GM10248 (cell line): ENCODE measurements at regions not wholly inside any gene's neighbourhood (a gene's known extent, or its start where the extent isn't known, plus 50 kb on each side); places are given as distances from the start of the nearest gene placed in this dataset.

Experiments
- CTCF ChIA-PET: fragments of 300-600 bp; sonication (Branson Sonifier 250); formaldehyde crosslinking; extraction: SDS; loops from one replicate; lab custom pipeline; 2021; ENCODE audit warnings: antibody characterized with exemption; lab: Yijun Ruan, JAX
- POLR2A ChIA-PET: fragments of 350-650 bp; sonication (Branson Sonifier 250); formaldehyde crosslinking; extraction: SDS; loops from one replicate; lab custom pipeline; 2020; ENCODE audit warnings: antibody characterized with exemption; lab: Yijun Ruan, JAX
- DNase-seq: peaks from one replicate; pipeline ENCODE4 v3.0.0; 2012; ENCODE audit errors: extremely low spot score
- TF ChIP-seq, protein P1 (sequence below): IDR thresholded peaks from 2 replicates; pipeline ENCODE4 v1.5.1; 2012; ENCODE audit warnings: mild to moderate bottlenecking, low read depth; ENCODE audit errors: extremely low read depth, missing control alignments, control extremely low read depth

DNA sequence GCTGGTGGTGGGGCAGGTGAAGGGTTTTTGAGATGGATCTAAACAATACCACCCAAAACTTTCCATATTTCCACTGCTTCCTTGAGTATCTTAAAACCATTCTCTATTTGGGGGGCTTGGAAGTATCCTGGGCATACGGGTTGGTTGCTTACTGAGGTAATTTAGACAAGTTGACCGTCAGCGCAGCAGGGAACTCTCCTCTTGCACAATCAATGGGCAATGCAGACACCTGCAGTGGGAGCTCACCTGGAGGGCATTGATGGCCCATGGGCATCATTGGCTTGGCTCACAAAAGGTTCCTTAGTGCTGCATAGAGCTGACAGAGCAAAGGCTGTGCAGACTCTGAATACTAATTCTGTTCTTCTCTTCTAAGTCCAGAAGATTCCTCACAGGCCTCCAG lies 101.5 kb downstream of the EPDR1 start:
- ChIA-PET POLR2A (no interaction called here), CTCF (no interaction called here)
- DNase-seq: no peak
- TF ChIP-seq, protein P1, sequence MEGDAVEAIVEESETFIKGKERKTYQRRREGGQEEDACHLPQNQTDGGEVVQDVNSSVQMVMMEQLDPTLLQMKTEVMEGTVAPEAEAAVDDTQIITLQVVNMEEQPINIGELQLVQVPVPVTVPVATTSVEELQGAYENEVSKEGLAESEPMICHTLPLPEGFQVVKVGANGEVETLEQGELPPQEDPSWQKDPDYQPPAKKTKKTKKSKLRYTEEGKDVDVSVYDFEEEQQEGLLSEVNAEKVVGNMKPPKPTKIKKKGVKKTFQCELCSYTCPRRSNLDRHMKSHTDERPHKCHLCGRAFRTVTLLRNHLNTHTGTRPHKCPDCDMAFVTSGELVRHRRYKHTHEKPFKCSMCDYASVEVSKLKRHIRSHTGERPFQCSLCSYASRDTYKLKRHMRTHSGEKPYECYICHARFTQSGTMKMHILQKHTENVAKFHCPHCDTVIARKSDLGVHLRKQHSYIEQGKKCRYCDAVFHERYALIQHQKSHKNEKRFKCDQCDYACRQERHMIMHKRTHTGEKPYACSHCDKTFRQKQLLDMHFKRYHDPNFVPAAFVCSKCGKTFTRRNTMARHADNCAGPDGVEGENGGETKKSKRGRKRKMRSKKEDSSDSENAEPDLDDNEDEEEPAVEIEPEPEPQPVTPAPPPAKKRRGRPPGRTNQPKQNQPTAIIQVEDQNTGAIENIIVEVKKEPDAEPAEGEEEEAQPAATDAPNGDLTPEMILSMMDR: no peak

DNA sequence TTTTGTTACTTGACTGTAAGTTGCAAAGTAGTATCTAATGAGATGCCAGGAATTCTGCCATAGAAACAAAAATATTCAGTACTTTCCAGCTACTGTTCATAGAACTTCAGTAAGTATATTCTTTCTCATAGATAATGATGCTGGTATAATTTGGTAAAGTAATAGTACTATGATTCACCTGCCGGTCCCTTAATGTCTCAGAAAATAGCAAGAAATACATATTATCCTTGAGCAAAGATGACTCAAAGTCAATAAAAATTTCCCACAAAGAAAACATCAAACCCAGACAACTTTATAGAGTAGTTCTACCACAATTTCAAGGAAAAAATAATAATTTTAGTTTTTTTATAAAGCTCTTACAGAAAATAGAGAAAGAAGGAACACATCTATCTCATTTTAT lies 105.4 kb downstream of the EPDR1 start:
- ChIA-PET CTCF (interaction anchor here (1.0 to 1.5 kb wide), 2 partner anchors 33 to 41 kb away, joined by 3 read pairs; no protein-coding TSS in a partner anchor), POLR2A (no interaction called here)
- TF ChIP-seq, protein P1: no peak
- no peak for DNase-seq

DNA sequence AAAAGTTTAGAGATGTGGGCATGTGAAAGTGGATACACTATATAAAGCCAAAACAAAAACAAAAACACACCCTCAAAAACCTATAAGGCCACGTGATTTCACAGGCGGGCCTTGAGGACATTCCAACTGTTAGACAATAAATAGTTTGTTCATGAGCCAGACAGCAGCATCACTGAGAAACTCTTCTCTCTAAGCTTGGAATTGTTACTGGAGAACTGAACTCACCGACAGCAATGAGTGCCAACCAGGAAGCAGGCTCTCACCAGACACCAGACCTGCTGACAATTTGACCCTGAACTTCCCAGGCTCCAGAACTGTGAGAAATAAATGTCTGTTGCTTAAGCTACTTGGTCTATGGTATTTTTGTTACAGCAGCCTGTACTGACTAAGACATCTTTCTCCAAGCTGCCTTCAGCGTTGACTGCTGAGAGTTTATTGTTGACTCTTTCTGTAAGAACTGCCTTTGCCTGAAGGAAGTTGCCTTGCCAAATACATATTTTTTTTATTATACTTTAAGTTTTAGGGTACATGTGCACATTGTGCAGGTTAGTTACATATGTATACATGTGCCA lies 107.5 kb downstream of the EPDR1 start:
- ChIA-PET POLR2A (no interaction called here), CTCF (no interaction called here)
- DNase-seq: no peak
- TF ChIP-seq, protein P1: no peak

DNA sequence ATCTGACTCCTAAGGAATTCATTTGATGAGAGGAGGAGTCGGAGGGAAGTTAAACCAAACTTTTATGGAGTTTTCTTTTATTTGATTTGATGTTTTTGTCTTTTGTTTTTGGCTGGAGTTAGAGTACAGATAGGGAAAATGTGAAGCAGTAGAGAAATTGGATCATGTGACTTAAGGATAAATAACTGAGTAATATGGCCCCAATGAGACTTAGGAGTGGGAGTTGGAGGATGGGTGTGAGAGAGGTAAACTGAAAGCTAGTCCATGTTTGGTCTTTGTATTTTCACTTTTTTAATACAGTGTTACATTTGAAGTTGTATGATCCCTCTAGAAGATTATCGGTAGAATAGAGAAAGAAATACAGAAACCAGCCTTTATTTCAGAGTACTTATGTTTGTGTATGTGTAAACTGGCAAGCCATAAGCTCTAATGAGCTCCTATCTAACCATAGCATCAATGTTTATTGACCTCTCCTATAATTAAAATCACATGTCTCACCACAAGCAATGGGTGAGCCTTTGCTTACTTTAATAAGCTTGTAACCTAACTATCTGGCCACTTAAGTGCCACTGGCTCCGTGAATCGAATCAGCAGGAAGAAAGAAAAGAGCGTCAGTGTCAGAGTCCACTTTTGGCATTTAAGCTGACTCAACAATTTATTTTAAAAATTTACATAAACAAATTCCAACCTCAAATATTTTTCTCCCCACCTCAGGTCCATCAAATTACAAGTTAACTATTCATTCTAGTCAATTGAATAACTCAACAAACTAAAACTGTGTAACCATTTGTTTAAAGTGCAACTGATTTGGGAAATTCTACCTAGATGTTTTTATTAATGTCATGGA lies 113.8 kb downstream of the EPDR1 start:
- ChIA-PET CTCF (no interaction called here), POLR2A (no interaction called here)
- TF ChIP-seq, protein P1: no peak
- DNase-seq: no peak

DNA sequence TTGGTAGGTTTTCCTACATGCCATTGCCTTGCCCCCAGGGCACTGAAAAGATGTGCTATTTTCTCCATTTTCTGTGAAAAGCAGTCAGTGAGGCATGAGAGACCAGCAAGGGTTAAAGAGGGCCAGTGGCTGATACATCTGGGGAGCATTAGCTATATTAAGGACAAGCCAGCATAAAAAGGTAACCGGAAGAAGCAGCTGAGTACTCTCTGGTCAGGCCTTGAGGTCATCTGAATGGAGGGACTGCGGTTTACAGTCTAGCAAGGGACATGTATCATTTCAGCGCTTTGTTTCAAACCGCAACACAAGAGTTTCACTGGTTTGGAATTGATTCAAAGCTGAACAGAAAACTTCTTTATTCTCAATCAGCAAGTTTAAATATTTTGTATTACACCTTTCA lies 120.4 kb downstream of the EPDR1 start:
- CTCF ChIA-PET: no interaction called here
- TF ChIP-seq, protein P1: no peak
- POLR2A ChIA-PET: no interaction called here
- no peak for DNase-seq

DNA sequence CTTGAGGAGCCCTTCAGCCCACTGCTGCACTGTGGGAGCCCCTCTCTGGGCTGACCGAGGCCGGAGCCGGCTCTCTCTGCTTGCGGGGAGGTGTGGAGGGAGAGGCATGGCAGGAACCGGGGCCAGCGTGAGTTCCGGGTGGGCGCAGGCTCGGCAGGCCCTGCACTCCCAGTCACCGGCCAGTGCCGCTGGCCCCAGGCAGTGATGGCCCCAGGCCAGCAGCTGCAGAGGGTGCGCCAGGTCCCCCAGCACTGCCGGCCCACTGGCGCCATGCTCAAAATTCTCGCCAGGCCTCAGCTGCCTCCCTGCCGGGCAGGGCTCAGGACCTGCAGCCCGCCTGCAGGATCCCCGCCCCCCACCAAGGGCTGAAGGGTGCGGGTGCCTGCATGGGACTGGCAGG lies 128.4 kb upstream of the STARD3NL start:
- DNase-seq: no peak
- ChIA-PET CTCF (no interaction called here), POLR2A (no interaction called here)
- TF ChIP-seq, protein P1: no peak
